GM21576 (cell line): ENCODE measurements at regions not wholly inside any gene's neighbourhood (a gene's known extent, or its start where the extent isn't known, plus 50 kb on each side); places are given as distances from the start of the nearest gene placed in this dataset.
"Not testable (repeated sequence)": the region's sequence is repeated elsewhere in the genome, so short reads cannot be mapped to it uniquely, and the experiment has no call there.

Experiments
- ATAC-seq: cut with Tn5 transposase; IDR thresholded peaks from one replicate; pipeline ENCODE4 v1.9.1; 2021; ENCODE audit warnings: mild to moderate bottlenecking, moderate library complexity; ENCODE audit not compliant: unreplicated experiment

- ATAC-seq, result no peak
Observed at GRCh38 chr6:140201787-140202458, 827.5 kb upstream of the CITED2 start.

DNA sequence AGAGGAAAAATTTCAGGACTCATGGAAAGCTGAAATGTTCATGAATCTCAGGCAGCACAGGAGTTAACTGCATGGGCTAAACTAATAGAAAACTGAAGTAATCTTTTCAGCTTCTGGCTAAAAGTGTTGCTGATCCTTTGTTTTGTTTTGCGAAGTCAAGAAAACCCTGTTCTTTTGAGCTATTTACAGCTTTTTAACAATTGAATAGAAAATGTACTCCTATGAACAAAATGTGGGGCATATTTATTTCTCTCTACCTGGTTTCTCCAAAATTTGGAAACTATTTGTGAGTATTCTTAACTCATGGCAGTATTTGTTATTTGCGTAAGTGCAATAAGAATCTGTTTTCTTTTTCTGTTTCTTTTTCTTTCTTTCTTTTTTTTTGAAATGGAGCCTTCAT is 818.8 kb upstream of the CITED2 start:
- ATAC-seq, result no peak

DNA sequence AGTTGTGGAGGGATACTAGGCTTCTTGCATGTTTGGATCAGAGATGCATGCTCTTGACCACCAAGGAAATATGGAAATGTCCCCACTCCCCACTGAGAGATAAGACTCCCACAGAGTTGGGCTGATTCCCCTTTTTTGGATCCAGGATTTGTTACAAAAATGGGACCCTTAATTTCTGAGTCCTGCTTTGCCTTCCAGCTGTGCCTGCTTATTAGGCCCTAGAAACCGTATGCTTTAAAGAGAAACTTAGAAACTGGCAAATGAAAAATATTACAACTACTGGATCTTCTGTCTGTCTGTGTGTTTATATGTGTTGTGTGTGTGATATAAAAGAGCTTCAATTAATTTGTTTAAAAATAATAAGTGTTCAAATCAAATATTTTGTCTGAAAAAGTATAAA is 817.6 kb upstream of the CITED2 start:
- no peak for ATAC-seq

- not testable (repeated sequence) for ATAC-seq
Observed at GRCh38 chr6:140189263-140189662, 814.8 kb upstream of the CITED2 start.

GRCh38 chr6:140185991-140186390 is 811.5 kb upstream of the CITED2 start:
- no peak for ATAC-seq

DNA sequence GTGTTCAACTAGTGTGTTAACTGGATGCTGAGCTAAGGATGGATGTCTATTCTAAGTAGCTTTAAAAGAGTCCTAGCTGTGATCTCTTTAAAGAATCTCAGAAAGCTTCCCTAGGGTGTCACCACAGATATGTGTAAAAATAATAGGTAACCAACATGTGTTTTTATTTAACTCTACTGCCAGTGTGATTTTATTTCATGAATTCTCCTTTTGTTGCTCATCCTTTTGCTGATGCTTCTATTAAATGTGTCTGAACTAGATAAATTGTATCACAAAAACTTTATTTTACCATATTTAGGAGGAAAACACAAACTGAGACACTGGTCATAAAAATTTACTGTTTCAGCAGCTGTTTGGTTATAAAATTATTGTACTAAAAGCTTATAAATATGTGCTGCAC is 809.4 kb upstream of the CITED2 start:
- no peak for ATAC-seq

GRCh38 chr6:140182821-140183220 is 808.4 kb upstream of the CITED2 start:
- no peak for ATAC-seq

GRCh38 chr6:140181876-140182275 is 807.4 kb upstream of the CITED2 start:
- ATAC-seq, result no peak

DNA sequence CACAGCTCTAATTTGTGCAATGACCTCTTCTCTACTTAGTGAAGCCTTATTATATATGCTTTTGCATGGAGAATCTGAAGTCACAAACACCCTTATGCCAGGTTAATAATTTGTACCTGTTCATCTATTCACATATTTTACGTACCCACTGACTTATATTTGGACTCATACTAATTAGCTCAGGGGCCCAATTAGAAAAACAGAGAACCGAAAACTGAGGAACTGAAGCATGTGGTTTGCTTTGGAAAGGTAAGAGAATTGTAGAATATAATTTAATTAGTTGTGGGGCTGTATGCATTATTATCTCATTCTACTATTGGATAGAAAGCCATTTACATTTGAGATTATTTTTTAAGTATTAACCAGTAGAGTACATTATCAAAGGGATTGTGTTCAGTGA is 805.9 kb upstream of the CITED2 start:
- ATAC-seq, result no peak

GRCh38 chr6:140178935-140179334 is 804.5 kb upstream of the CITED2 start:
- ATAC-seq, result no peak

GRCh38 chr6:140178520-140178919 is 804.1 kb upstream of the CITED2 start:
- ATAC-seq, result no peak

- ATAC-seq, result no peak
Observed at GRCh38 chr6:140176306-140176705, 801.9 kb upstream of the CITED2 start.

- no peak for ATAC-seq
Observed at GRCh38 chr6:140175486-140175885, 801.0 kb upstream of the CITED2 start.

DNA sequence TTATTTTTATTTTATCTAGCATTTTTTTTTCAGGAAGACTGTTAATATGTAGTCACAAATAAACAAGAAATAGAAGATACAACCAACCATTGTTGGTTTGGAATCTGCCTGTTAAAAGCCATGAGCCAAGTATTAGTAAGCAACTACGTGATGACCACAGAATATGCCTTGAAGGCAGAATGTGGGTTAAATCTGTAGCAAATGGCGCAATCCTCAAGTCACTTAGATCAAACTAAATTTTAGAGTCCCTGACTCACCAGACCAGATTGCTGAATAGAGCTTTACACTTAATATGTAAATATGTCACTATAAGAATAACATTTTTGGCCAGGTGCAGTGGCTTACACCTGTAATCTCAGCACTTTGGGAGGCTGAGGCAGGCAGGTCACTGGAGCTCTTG is 800.1 kb upstream of the CITED2 start:
- ATAC-seq, result no peak

DNA sequence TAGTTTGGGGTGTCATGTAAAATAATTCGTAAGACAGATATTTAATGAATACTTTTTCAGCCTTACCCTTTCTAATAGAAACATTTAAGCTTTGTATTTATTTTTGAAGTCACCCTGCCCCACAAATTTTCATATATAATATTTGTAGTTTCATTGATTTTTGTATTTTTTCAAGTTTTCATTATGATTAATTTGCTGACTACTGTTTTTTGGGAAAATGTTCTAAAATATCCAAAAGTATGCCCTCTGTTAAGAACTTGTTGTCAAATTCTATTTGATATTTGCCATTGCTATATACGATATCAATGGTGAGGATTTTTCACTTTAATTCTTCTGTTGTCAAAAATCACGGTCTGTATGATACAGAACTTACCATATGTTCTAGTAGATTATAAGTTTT is 793.9 kb upstream of the CITED2 start:
- ATAC-seq, result no peak

DNA sequence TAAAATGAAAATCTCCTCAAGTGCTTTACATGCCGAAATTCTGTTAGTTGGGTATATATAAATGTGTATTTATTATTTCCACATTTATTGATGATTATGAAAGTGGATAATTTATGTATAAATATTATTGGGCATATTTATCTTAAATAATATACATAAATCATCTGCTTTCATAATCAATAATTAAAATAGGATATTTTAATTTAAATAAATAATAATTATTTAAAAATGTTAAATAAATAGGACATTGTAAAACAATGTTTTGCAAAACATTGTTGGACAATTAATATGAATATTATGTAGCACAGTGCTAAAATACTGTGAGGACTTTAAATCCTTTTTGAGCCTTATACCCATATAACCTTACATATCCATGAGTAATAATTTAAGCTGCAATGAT is 786.5 kb upstream of the CITED2 start:
- ATAC-seq, result no peak

GRCh38 chr6:140160494-140160893 is 786.0 kb upstream of the CITED2 start:
- no peak for ATAC-seq

- no peak for ATAC-seq
Observed at GRCh38 chr6:140156131-140156530, 781.7 kb upstream of the CITED2 start.

DNA sequence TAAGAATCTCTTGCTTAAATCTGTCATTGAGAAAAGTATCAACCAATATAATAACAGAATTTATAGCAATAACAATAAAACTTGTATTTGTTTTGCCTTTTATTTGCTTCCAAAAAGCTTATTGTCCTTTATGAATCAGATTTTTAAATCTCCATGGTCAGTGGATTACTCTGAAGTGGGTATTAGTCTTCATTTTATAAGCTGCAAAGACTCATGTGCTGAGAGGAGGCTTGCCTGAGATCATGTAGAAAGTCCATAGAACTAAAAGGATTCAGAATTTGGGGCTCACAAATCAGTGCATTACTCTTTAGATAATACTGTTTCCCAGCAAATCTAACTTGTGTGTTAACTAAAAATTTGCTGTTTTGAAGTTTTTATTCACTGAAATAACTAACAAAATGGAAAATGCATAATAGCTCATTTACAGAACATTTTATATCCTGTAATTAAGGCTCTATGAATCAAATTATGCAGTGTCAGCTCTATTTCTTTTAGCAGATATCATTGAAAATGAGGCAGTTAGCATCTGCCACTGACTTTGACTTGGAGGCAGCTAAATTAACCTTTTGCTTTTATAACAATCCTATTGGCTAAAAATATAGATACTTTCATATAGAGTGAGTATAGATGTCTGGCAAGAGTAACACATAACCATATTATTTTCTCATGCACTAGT is 781.1 kb upstream of the CITED2 start:
- ATAC-seq, result no peak

DNA sequence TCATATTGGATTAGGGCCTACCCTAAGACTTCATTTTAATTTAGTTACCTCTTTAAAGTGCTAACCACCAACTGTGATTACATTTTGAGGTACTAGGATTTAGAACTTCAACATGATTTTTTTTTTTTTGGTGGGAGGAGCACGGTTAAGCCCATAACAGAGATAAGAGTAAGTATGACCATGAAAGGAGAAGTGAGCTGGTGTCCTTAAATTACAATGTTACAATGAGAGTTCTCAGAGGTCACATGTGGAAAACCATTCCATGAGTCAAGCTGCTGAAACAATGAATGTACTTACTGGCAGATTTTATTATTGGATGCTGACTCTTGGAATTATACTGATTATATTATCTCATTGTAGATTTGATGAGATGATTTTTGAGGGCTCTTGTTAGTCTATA is 779.3 kb upstream of the CITED2 start:
- ATAC-seq, result no peak

GRCh38 chr6:140147825-140148814 is 773.7 kb upstream of the CITED2 start:
- ATAC-seq, result not testable (repeated sequence)

DNA sequence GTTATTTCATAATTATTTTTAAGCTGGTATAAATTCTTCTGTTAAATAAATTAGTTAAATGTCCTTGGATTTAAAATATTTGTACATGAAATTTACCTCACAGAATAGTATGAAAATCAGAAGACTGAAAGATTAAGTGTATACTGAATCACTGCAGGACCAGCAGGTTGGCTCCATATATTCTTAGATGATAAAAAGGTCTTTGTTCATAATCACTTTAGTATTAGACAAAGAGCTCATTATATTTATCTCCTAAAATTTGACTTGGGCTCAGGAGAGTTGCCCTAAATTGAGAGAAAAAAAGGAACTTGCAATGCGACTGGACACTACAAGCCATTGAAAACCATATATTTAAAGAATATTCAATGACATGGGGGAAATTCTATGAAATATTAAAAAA is 766.4 kb upstream of the CITED2 start:
- no peak for ATAC-seq
